Natural killer cell (primary cell): ENCODE measurements at regions not wholly inside any gene's neighbourhood (a gene's known extent, or its start where the extent isn't known, plus 50 kb on each side); places are given as distances from the start of the nearest gene placed in this dataset.

Experiments used
- ATAC-seq, 3 donors: fragments of 150-1000 bp in 2 of 3; fragments of 200-7000 bp in 1 of 3; cut with Tn5 transposase; 1 replicate in 1 of 3; 2 replicates in 2 of 3; pipeline ENCODE4 v1.10.0; 2021; ENCODE audit warnings: mild to moderate bottlenecking in 2 of 3, moderate library complexity in 2 of 3
- DNase-seq, 2 donors: peaks; one replicate each; pipeline versions ENCODE4 v3.0.0 to v3.0.0-alpha.2; 2013 to 2021; ENCODE audit warnings: mixed read lengths in 1 of 2
- H3K27ac ChIP-seq: one replicate; pipeline ENCODE4 v1.5.1; 2013; ENCODE audit warnings: mild to moderate bottlenecking, low read length
- H3K27me3 ChIP-seq: one replicate; pipeline ENCODE4 v1.6.1; 2013; ENCODE audit warnings: low read length; ENCODE audit not compliant: control insufficient read depth, insufficient read depth
- H3K36me3 ChIP-seq: one replicate; pipeline ENCODE4 v1.6.1; 2013; ENCODE audit warnings: low read length; ENCODE audit not compliant: control insufficient read depth, insufficient read depth
- H3K4me1 ChIP-seq: one replicate; pipeline ENCODE4 v1.6.1; 2013; ENCODE audit warnings: low read length; ENCODE audit not compliant: control insufficient read depth, insufficient read depth
- H3K4me3 ChIP-seq: one replicate; pipeline ENCODE4 v1.5.1; 2013; ENCODE audit warnings: low read length
- H3K9me3 ChIP-seq: one replicate; pipeline ENCODE4 v1.6.1; 2013; ENCODE audit warnings: low read length; ENCODE audit not compliant: control insufficient read depth, insufficient read depth
- H3K27ac Mint-ChIP-seq, 2 donors: one replicate each; pipeline ENCODE4 v1.8.0; 2022; ENCODE audit warnings: mild to moderate bottlenecking in 2 of 2, mixed read lengths in 2 of 2, moderate library complexity in 1 of 2
- H3K27me3 Mint-ChIP-seq, 2 donors: one replicate each; pipeline ENCODE4 v1.8.0; 2022; ENCODE audit warnings: low read depth in 2 of 2, mixed read lengths in 2 of 2
- H3K36me3 Mint-ChIP-seq: one replicate; pipeline ENCODE4 v1.8.0; 2022; ENCODE audit warnings: mixed read lengths
- H3K4me1 Mint-ChIP-seq, 2 donors: one replicate each; pipeline ENCODE4 v1.8.0; 2022; ENCODE audit warnings: mixed read lengths in 2 of 2
- H3K4me3 Mint-ChIP-seq: one replicate; pipeline ENCODE4 v1.8.0; 2022; ENCODE audit warnings: mild to moderate bottlenecking, moderate library complexity, mixed read lengths
- H3K9me3 Mint-ChIP-seq, 2 donors: one replicate each; pipeline ENCODE4 v1.8.0; 2022; ENCODE audit warnings: mixed read lengths in 2 of 2
- WGBS: methylation state at CpG from one replicate; pipeline ENCODE4 v1.1.7; 2013; ENCODE audit warnings: missing lambda C conversion rate; ENCODE audit not compliant: insufficient coverage; 5-methylcytosine and 5-hydroxymethylcytosine counted together
- intact Hi-C: fragments of 100-400 bp; cut with micrococcal nuclease; formaldehyde crosslinking; loops from one replicate; pipeline ENCODE4 v1.14.2; 2022
- TF ChIP-seq, protein P1 (sequence below): fragments of 200-600 bp; IDR thresholded peaks from one replicate; pipeline ENCODE4 v1.8.0; 2022; ENCODE audit warnings: antibody characterized with exemption

DNA sequence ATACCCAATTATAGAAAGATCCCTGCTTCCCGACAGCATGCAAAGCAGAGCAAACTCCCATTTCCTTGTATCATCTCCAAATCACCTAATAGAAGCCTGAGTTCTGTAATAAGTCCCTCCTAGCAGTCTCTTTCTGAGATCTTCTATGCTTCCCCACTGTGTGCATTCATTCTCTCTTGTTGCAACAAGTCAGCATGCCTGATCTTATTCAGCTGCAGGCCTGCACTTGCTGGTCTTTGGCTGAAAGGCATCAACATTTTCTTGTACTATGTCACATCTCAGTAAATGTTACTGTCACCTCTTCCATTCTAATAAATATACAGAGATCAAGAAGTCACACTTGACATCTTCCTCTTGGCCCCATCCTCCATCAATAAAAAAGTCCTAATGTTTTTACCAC, 449.9 kb upstream of the MEX3C start:
- H3K4me1 Mint-ChIP-seq = no peaks in the 10 kb centered on the region
- peaks cover 11 to 17% of the 10 kb centered on the region in 2 donors for H3K27me3 Mint-ChIP-seq
- no peak overlapping the region for H3K27ac ChIP-seq
- no peaks in the 10 kb centered on the region for H3K9me3 Mint-ChIP-seq
- H3K4me1 ChIP-seq = no peaks in the 10 kb centered on the region
- DNase-seq (no peak), ATAC-seq (no peak)
- WGBS = 93% methylated on average over 1 of the region's 1 CpG
- TF ChIP-seq, protein P1, sequence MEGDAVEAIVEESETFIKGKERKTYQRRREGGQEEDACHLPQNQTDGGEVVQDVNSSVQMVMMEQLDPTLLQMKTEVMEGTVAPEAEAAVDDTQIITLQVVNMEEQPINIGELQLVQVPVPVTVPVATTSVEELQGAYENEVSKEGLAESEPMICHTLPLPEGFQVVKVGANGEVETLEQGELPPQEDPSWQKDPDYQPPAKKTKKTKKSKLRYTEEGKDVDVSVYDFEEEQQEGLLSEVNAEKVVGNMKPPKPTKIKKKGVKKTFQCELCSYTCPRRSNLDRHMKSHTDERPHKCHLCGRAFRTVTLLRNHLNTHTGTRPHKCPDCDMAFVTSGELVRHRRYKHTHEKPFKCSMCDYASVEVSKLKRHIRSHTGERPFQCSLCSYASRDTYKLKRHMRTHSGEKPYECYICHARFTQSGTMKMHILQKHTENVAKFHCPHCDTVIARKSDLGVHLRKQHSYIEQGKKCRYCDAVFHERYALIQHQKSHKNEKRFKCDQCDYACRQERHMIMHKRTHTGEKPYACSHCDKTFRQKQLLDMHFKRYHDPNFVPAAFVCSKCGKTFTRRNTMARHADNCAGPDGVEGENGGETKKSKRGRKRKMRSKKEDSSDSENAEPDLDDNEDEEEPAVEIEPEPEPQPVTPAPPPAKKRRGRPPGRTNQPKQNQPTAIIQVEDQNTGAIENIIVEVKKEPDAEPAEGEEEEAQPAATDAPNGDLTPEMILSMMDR = no peak
- no peak overlapping the region for H3K27ac Mint-ChIP-seq
- H3K27me3 ChIP-seq = no peaks in the 10 kb centered on the region
- H3K4me3 ChIP-seq = no peak overlapping the region
- intact Hi-C loops = no loop called here
- H3K36me3 Mint-ChIP-seq = no peaks in the 10 kb centered on the region
- H3K4me3 Mint-ChIP-seq = no peak overlapping the region
- H3K36me3 ChIP-seq = no peaks in the 10 kb centered on the region
- no peaks in the 10 kb centered on the region for H3K9me3 ChIP-seq

DNA sequence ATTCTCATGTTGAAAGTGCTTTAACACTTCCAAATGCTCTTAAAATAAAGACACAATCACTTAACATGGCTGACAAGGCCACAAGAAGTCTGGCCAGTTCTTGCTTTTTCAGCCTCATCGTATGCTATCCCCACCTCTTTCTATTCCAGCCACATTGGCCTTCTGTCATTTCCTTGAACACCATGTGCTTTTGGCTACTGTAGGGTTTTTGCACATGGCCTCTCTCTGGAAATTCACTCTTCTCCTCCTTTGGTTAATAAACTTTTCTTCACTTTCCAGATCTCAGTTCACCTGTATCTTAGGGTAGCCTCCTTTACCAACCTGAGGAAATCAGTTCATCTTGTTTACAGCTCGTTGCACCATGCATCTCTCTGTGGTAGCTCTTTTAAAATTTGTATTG, 450.5 kb upstream of the MEX3C start:
- no peaks in the 10 kb centered on the region for H3K36me3 ChIP-seq
- intact Hi-C loops = no loop called here
- Mint-ChIP-seq H3K27me3 (peaks cover 11 to 17% of the 10 kb centered on the region in 2 donors), H3K4me3 (no peak overlapping the region), H3K9me3 (no peaks in the 10 kb centered on the region), H3K27ac (no peak overlapping the region), H3K4me1 (no peaks in the 10 kb centered on the region), H3K36me3 (no peaks in the 10 kb centered on the region)
- no peak overlapping the region for H3K27ac ChIP-seq
- no peaks in the 10 kb centered on the region for H3K4me1 ChIP-seq
- ATAC-seq (no peak), DNase-seq (no peak)
- no peak overlapping the region for H3K4me3 ChIP-seq
- TF ChIP-seq, protein P1 = no peak
- no peaks in the 10 kb centered on the region for H3K9me3 ChIP-seq
- WGBS = 78% methylated on average over 2 of the region's 2 CpGs
- H3K27me3 ChIP-seq = no peaks in the 10 kb centered on the region

DNA sequence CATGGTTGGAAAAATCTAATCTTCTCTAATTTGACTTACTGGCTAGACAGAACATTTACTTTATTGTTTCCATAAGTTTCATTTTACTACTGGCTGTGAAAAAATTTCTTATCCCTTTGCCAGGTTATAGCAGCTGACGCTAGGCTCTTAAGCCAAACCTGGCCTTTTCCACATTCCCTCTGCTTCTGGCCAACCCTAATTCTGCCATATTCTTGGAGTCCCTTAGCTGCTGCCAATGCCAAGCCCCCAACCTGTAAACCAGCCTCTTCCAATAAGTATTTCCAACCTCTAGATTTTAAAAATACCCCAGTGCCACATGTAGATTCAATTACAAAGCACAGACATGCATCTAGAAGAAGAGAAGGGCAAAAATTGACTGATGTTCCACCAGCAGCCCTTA, 452.3 kb upstream of the MEX3C start:
- DNase-seq (no peak), ATAC-seq (no peak)
- TF ChIP-seq, protein P1 = no peak
- no peak overlapping the region for H3K4me3 ChIP-seq
- Mint-ChIP-seq H3K4me1 (no peaks in the 10 kb centered on the region), H3K27ac (no peak overlapping the region), H3K27me3 (peaks cover 13 to 22% of the 10 kb centered on the region in 2 donors), H3K36me3 (no peaks in the 10 kb centered on the region), H3K4me3 (no peak overlapping the region), H3K9me3 (no peaks in the 10 kb centered on the region)
- H3K4me1 ChIP-seq = no peaks in the 10 kb centered on the region
- H3K9me3 ChIP-seq = no peaks in the 10 kb centered on the region
- 100% methylated on average over 1 of the region's 1 CpG for WGBS
- H3K36me3 ChIP-seq = no peaks in the 10 kb centered on the region
- no peak overlapping the region for H3K27ac ChIP-seq
- intact Hi-C loops = no loop called here
- no peaks in the 10 kb centered on the region for H3K27me3 ChIP-seq

DNA sequence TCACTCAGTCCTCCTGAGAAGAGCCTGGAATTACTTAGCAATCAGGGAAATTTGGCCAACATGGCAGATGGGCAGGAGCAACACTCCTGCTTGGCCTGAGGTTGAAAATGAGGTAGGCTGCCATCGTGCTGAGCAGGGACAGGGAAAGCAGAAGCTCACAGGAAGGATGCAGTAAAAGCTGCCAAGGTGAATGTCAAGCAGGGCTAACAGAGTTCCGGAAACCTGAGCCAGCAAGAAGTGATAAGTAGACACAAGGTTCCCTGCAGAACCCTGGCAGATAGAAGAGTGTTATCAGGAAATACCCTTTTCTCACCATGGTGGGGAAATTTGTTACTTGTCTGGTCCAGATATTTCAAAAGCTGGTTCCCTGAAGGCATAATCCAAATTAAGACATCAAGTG, 454.3 kb upstream of the MEX3C start:
- no peak overlapping the region for H3K27ac Mint-ChIP-seq
- intact Hi-C loops = no loop called here

More for the DNA sequence above, 454.3 kb upstream of the MEX3C start:
- Mint-ChIP-seq H3K9me3 (no peaks in the 10 kb centered on the region), H3K4me3 (no peak overlapping the region), H3K27me3 (peaks cover 14 to 41% of the 10 kb centered on the region in 2 donors), H3K36me3 (no peaks in the 10 kb centered on the region), H3K4me1 (no peaks in the 10 kb centered on the region)
- no peaks in the 10 kb centered on the region for H3K4me1 ChIP-seq
- 83% methylated on average over 2 of the region's 2 CpGs for WGBS
- no peaks in the 10 kb centered on the region for H3K36me3 ChIP-seq
- H3K4me3 ChIP-seq = no peak overlapping the region
- ATAC-seq (no peak), DNase-seq (no peak)
- H3K27ac ChIP-seq = no peak overlapping the region
- H3K27me3 ChIP-seq = no peaks in the 10 kb centered on the region
- TF ChIP-seq, protein P1 = no peak
- no peaks in the 10 kb centered on the region for H3K9me3 ChIP-seq
